ENCODE measurements at regions not wholly inside any gene's neighbourhood (a gene's known extent, or its start where the extent isn't known, plus 50 kb on each side); places are given as distances from the start of the nearest gene placed in this dataset.

DNA sequence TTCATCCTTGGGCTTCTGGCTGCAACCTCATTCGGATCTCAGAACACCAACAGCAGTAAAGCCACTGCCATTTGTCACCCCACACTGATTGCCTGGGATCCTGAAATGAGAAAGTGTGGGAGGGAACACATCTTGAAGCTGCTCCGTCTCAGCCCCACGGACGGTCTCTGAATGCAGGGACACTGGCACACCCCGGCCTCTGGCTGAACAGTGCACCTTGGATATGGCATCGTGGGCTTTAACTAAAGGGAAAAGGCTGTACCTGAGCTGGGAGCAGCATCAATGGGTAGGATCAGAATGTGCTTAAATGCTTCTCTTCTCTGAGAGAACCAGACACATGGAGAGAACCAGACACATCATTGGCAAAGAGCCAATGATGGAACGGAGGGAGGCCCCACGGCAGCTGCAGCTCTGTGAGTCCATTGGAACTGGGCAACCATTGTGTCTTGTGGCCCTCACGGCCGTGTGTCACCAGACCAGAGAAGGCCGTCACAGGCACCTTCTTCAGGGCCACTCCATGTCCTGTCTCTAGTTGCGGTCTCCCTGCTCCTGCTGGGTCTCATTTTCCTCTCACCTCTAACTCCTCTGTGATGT is 193.4 kb upstream of the MYT1L start:
- H2AFZ ChIP-seq (ENCODE audit: insufficient read depth, low read depth, low read length, poor library complexity, severe bottlenecking), result no peak overlapping the region
- H3K4me3 Mint-ChIP-seq, result no peak overlapping the region
- H3K4me1 ChIP-seq (ENCODE audit: control insufficient read depth in 2 of 2, insufficient read depth in 2 of 2, low read length in 2 of 2), result no peaks in the 10 kb centered on the region
- no peaks in the 10 kb centered on the region for H3K27me3 Mint-ChIP-seq
- 87% methylated on average over 9 of the region's 12 CpGs for WGBS (ENCODE audit: insufficient coverage)
- H3K9me3 Mint-ChIP-seq (ENCODE audit: insufficient read depth), result no peaks in the 10 kb centered on the region
- no peaks in the 10 kb centered on the region for H3K27me3 ChIP-seq (replicated peaks in 1 of 4; ENCODE audit: control extremely low read depth in 1 of 4, control insufficient read depth in 3 of 4, insufficient read depth in 4 of 4, low read length in 3 of 4)
- no peak overlapping the region for H3K4me2 ChIP-seq (replicated peaks; ENCODE audit: low read depth, low read length, poor library complexity, severe bottlenecking)
- H3K4me1 Mint-ChIP-seq, result no peaks in the 10 kb centered on the region
- no peak overlapping the region for H3K27ac Mint-ChIP-seq
- intact Hi-C loops (cut with micrococcal nuclease), result no loop called here
- ATAC-seq (ENCODE audit: low read depth) (no peak), DNase-seq (no peak)
- ChIA-PET CTCF (no interaction called here), POLR2A (no interaction called here)
- H3K36me3 ChIP-seq (replicated peaks in 1 of 2; ENCODE audit: control extremely low read depth in 1 of 2, control insufficient read depth in 1 of 2, extremely low read depth in 1 of 2, insufficient read depth in 2 of 2, low read length in 1 of 2), result no peaks in the 10 kb centered on the region
- no peak overlapping the region for H3K4me3 ChIP-seq (ENCODE audit: control extremely low read depth in 1 of 5, extremely low read depth in 1 of 5, insufficient read depth in 1 of 5, low read depth in 2 of 5, low read length in 4 of 5)
- H3K9ac ChIP-seq (ENCODE audit: low read length), result no peak overlapping the region
- TF ChIP-seq CTCF (IDR thresholded peaks at IDR 0.05), result no peak
- TF ChIP-seq EZH2 (IDR thresholded peaks at IDR 0.05; ENCODE audit: borderline replicate concordance, insufficient read depth, low read depth, low read length, poor library complexity, severe bottlenecking), result no peak
- H4K20me1 ChIP-seq (ENCODE audit: control insufficient read depth, insufficient read depth, low read length, poor library complexity, severe bottlenecking), result no peaks in the 10 kb centered on the region
- no peaks in the 10 kb centered on the region for H3K79me2 ChIP-seq (ENCODE audit: control insufficient read depth, insufficient read depth, low read length)
- H3K9me3 ChIP-seq (ENCODE audit: control extremely low read depth in 1 of 3, control insufficient read depth in 2 of 3, insufficient read depth in 1 of 3, low read length in 2 of 3), result peaks cover 0 to 10% (median 0%) of the 10 kb centered on the region in 3 donors
- H3K27ac ChIP-seq (ENCODE audit: low read length in 2 of 2), result no peak overlapping the region

DNA sequence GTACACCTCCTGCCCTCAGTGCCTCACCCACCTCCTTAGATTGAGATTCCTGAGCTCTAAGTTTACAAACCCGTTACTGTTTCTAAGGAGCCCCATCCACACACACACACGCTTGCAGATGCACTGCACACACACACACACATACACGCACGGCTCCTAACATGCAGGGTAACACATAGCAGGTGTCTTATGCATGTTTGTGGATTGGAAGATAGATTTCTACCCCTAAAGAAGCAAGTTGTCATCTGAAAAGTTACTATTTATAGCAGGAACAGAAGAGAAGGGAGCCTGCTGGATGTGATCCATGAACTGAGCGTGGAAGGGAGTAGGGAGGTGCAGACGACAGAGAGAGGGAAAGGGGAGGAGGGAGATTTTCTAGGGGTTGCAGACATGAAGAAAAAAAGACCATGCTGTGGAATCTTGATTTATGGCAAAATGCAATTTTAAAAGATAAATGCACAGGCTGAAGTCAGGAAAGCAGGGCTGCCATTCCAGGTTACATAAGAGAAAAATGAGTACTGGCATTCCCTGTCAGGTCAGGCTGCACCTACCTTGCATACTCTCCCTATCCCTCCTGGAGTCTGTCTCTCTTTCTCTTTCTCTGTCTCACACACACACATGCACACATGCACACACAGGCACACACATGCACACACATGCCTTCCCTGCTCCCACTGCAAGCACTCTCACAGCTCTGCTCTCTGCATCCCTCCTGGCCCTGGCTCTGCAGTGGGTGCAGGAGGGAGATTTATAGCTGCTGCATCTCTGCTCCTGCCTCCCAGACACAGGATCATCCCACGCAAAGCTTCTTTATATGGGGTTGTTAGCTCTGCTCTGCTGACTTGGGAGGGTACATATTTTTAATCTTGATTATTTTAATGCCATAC is 192.6 kb upstream of the MYT1L start:
- Histone ChIP-seq H2AFZ (ENCODE audit: insufficient read depth, low read depth, low read length, poor library complexity, severe bottlenecking) (no peak overlapping the region), H3K4me1 (ENCODE audit: control insufficient read depth in 2 of 2, insufficient read depth in 2 of 2, low read length in 2 of 2) (no peaks in the 10 kb centered on the region), H3K27ac (ENCODE audit: low read length in 2 of 2) (no peak overlapping the region), H3K4me3 (ENCODE audit: control extremely low read depth in 1 of 5, extremely low read depth in 1 of 5, insufficient read depth in 1 of 5, low read depth in 2 of 5, low read length in 4 of 5) (no peak overlapping the region), H3K36me3 (replicated peaks in 1 of 2; ENCODE audit: control extremely low read depth in 1 of 2, control insufficient read depth in 1 of 2, extremely low read depth in 1 of 2, insufficient read depth in 2 of 2, low read length in 1 of 2) (no peaks in the 10 kb centered on the region), H3K9ac (ENCODE audit: low read length) (no peak overlapping the region), H4K20me1 (ENCODE audit: control insufficient read depth, insufficient read depth, low read length, poor library complexity, severe bottlenecking) (no peaks in the 10 kb centered on the region), H3K9me3 (ENCODE audit: control extremely low read depth in 1 of 3, control insufficient read depth in 2 of 3, insufficient read depth in 1 of 3, low read length in 2 of 3) (peaks cover 0 to 8% (median 0%) of the 10 kb centered on the region in 3 donors), H3K27me3 (replicated peaks in 1 of 4; ENCODE audit: control extremely low read depth in 1 of 4, control insufficient read depth in 3 of 4, insufficient read depth in 4 of 4, low read length in 3 of 4) (no peaks in the 10 kb centered on the region), H3K79me2 (ENCODE audit: control insufficient read depth, insufficient read depth, low read length) (no peaks in the 10 kb centered on the region), H3K4me2 (replicated peaks; ENCODE audit: low read depth, low read length, poor library complexity, severe bottlenecking) (no peak overlapping the region)
- 76% methylated on average over 2 of the region's 7 CpGs for WGBS (ENCODE audit: insufficient coverage)
- H3K9me3 Mint-ChIP-seq (ENCODE audit: insufficient read depth), result no peaks in the 10 kb centered on the region
- DNase-seq, result no peak
- no peak overlapping the region for H3K4me3 Mint-ChIP-seq
- ChIA-PET POLR2A (no interaction called here), CTCF (no interaction called here)
- no peaks in the 10 kb centered on the region for H3K4me1 Mint-ChIP-seq
- no peak for TF ChIP-seq EZH2 (IDR thresholded peaks at IDR 0.05; ENCODE audit: borderline replicate concordance, insufficient read depth, low read depth, low read length, poor library complexity, severe bottlenecking)
- no peak for ATAC-seq (ENCODE audit: low read depth)
- intact Hi-C loops (cut with micrococcal nuclease), result no loop called here
- H3K27ac Mint-ChIP-seq, result no peak overlapping the region
- no peaks in the 10 kb centered on the region for H3K27me3 Mint-ChIP-seq
